CD4-positive, alpha-beta memory T cell (primary cell): ENCODE measurements at regions not wholly inside any gene's neighbourhood (a gene's known extent, or its start where the extent isn't known, plus 50 kb on each side); places are given as distances from the start of the nearest gene placed in this dataset.

Source experiments
- CTCF ChIA-PET: fragments of 350-600 bp; sonication (Branson Sonifier 250); formaldehyde crosslinking; loops from one replicate; lab custom pipeline; 2021; ENCODE audit warnings: inconsistent platforms; ENCODE audit not compliant: partially characterized antibody; lab: Charles Lee
- POLR2A ChIA-PET: fragments of 350-600 bp; sonication (Branson Sonifier 250); formaldehyde crosslinking; loops from one replicate; lab custom pipeline; 2021; ENCODE audit not compliant: partially characterized antibody; lab: Charles Lee
- DNase-seq, 5 donors: peaks; one replicate each; pipeline versions ENCODE4 v3.0.0 to v3.0.0-alpha.2; 2020 to 2022; ENCODE audit warnings: mixed read lengths in 1 of 5
- H3K27ac ChIP-seq: one replicate; pipeline ENCODE4 v1.7.0; 2013; ENCODE audit warnings: low read depth, low read length
- H3K27me3 ChIP-seq: 2 replicates; pipeline ENCODE4 v1.7.0; 2013; ENCODE audit warnings: mild to moderate bottlenecking, low read length, moderate library complexity; ENCODE audit not compliant: insufficient read depth
- H3K36me3 ChIP-seq: 2 replicates; pipeline ENCODE4 v1.7.0; 2013; ENCODE audit warnings: mild to moderate bottlenecking, low read length, moderate library complexity; ENCODE audit not compliant: insufficient read depth
- H3K4me1 ChIP-seq: 2 replicates; pipeline ENCODE4 v1.7.0; 2013; ENCODE audit warnings: mild to moderate bottlenecking, low read length, moderate library complexity; ENCODE audit not compliant: insufficient read depth
- H3K4me3 ChIP-seq, 2 donors: one replicate each; pipeline ENCODE4 v1.7.0; 2013; ENCODE audit warnings: low read length in 2 of 2, mild to moderate bottlenecking in 1 of 2
- H3K9me3 ChIP-seq, 2 donors: one replicate each; pipeline ENCODE4 v1.7.0; 2013; ENCODE audit warnings: low read length in 2 of 2, control low read depth in 1 of 2; ENCODE audit not compliant: control insufficient read depth in 1 of 2
- H3K27ac Mint-ChIP-seq, 7 donors: one replicate each; pipeline ENCODE4 v1.8.0; 2020 to 2021; ENCODE audit warnings: mixed read lengths in 7 of 7, mild to moderate bottlenecking in 6 of 7, inconsistent platforms in 3 of 7, moderate library complexity in 3 of 7
- H3K27me3 Mint-ChIP-seq, 2 donors: one replicate each; pipeline ENCODE4 v1.8.0; 2020 to 2021; ENCODE audit warnings: mixed read lengths in 2 of 2
- H3K36me3 Mint-ChIP-seq, 2 donors: one replicate each; pipeline ENCODE4 v1.8.0; 2020 to 2021; ENCODE audit warnings: mixed read lengths in 2 of 2, inconsistent platforms in 1 of 2, mild to moderate bottlenecking in 1 of 2
- H3K4me1 Mint-ChIP-seq, 4 donors: one replicate each; pipeline ENCODE4 v1.8.0; 2020 to 2021; ENCODE audit warnings: mixed read lengths in 4 of 4, mild to moderate bottlenecking in 1 of 4
- H3K4me3 Mint-ChIP-seq, 8 donors: one replicate each; pipeline ENCODE4 v1.8.0; 2020 to 2021; ENCODE audit warnings: mixed read lengths in 8 of 8, mild to moderate bottlenecking in 7 of 8, moderate library complexity in 6 of 8, inconsistent platforms in 3 of 8
- H3K9me3 Mint-ChIP-seq, 8 donors: one replicate each; pipeline ENCODE4 v1.8.0; 2020 to 2021; ENCODE audit warnings: mixed read lengths in 8 of 8, mild to moderate bottlenecking in 5 of 8, inconsistent platforms in 3 of 8, moderate library complexity in 1 of 8
- intact Hi-C: fragments of 100-400 bp; cut with micrococcal nuclease; formaldehyde crosslinking; loops from one replicate; pipeline ENCODE4 v1.15.1; 2023

GRCh38 chr9:135215571-135216161, 128.2 kb downstream of the OLFM1 start:
- Mint-ChIP-seq H3K4me3 (no peak overlapping the region), H3K27me3 (peaks cover 7 to 9% of the 10 kb centered on the region in 2 donors), H3K4me1 (no peaks in the 10 kb centered on the region), H3K27ac (no peak overlapping the region), H3K36me3 (no peaks in the 10 kb centered on the region), H3K9me3 (peaks cover 0 to 13% (median 1%) of the 10 kb centered on the region in 8 donors)
- Histone ChIP-seq H3K4me3 (no peak overlapping the region), H3K36me3 (no peaks in the 10 kb centered on the region), H3K27ac (no peak overlapping the region), H3K9me3 (no peaks in the 10 kb centered on the region), H3K4me1 (no peaks in the 10 kb centered on the region), H3K27me3 (no peaks in the 10 kb centered on the region)
- intact Hi-C loops, result no loop called here
- no peak for DNase-seq
- POLR2A ChIA-PET, result no interaction called here
- CTCF ChIA-PET, result no interaction called here

GRCh38 chr9:135216236-135216635, 128.8 kb downstream of the OLFM1 start:
- ChIA-PET CTCF (no interaction called here), POLR2A (no interaction called here)
- Histone ChIP-seq H3K36me3 (no peaks in the 10 kb centered on the region), H3K9me3 (no peaks in the 10 kb centered on the region), H3K4me3 (no peak overlapping the region), H3K4me1 (no peaks in the 10 kb centered on the region), H3K27me3 (no peaks in the 10 kb centered on the region), H3K27ac (no peak overlapping the region)
- peaks cover 9% of the 10 kb centered on the region in 2 donors for H3K27me3 Mint-ChIP-seq
- H3K4me3 Mint-ChIP-seq, result no peak overlapping the region
- H3K27ac Mint-ChIP-seq, result no peak overlapping the region
- no peaks in the 10 kb centered on the region for H3K36me3 Mint-ChIP-seq
- intact Hi-C loops, result no loop called here
- DNase-seq, result no peak
- peaks cover 0 to 10% (median 1%) of the 10 kb centered on the region in 8 donors for H3K9me3 Mint-ChIP-seq
- no peaks in the 10 kb centered on the region for H3K4me1 Mint-ChIP-seq

- ChIA-PET POLR2A (no interaction called here), CTCF (no interaction called here)
- Histone ChIP-seq H3K4me3 (no peak overlapping the region), H3K36me3 (no peaks in the 10 kb centered on the region), H3K4me1 (no peaks in the 10 kb centered on the region), H3K27me3 (no peaks in the 10 kb centered on the region), H3K9me3 (no peaks in the 10 kb centered on the region), H3K27ac (no peak overlapping the region)
- Mint-ChIP-seq H3K36me3 (no peaks in the 10 kb centered on the region), H3K27ac (no peak overlapping the region), H3K4me3 (no peak overlapping the region), H3K9me3 (peaks cover 0 to 9% (median 1%) of the 10 kb centered on the region in 8 donors), H3K27me3 (peaks cover 9% of the 10 kb centered on the region in 2 donors), H3K4me1 (no peaks in the 10 kb centered on the region)
- DNase-seq, result no peak
- intact Hi-C loops, result no loop called here
Measured at GRCh38 chr9:135216791-135217441, 129.4 kb downstream of the OLFM1 start.

GRCh38 chr9:135217836-135218235, 130.4 kb downstream of the OLFM1 start:
- Mint-ChIP-seq H3K4me1 (no peaks in the 10 kb centered on the region), H3K27ac (no peak overlapping the region), H3K27me3 (peaks cover 9% of the 10 kb centered on the region in 2 donors), H3K4me3 (no peak overlapping the region), H3K9me3 (peaks cover 0 to 6% (median 0%) of the 10 kb centered on the region in 8 donors), H3K36me3 (no peaks in the 10 kb centered on the region)
- Histone ChIP-seq H3K36me3 (no peaks in the 10 kb centered on the region), H3K4me3 (no peak overlapping the region), H3K9me3 (no peaks in the 10 kb centered on the region), H3K27ac (no peak overlapping the region), H3K27me3 (no peaks in the 10 kb centered on the region), H3K4me1 (no peaks in the 10 kb centered on the region)
- POLR2A ChIA-PET, result no interaction called here
- intact Hi-C loops, result no loop called here
- CTCF ChIA-PET, result no interaction called here
- no peak for DNase-seq

GRCh38 chr9:135218331-135219225, 131.1 kb downstream of the OLFM1 start:
- no peak overlapping the region for H3K27ac Mint-ChIP-seq
- no peak overlapping the region for H3K27ac ChIP-seq
- no peaks in the 10 kb centered on the region for H3K27me3 ChIP-seq
- peaks cover 0 to 5% (median 0%) of the 10 kb centered on the region in 8 donors for H3K9me3 Mint-ChIP-seq
- H3K4me3 Mint-ChIP-seq, result no peak overlapping the region
- no peaks in the 10 kb centered on the region for H3K4me1 ChIP-seq
- ChIA-PET POLR2A (no interaction called here), CTCF (no interaction called here)
- H3K4me1 Mint-ChIP-seq, result no peaks in the 10 kb centered on the region
- intact Hi-C loops, result no loop called here
- no peak for DNase-seq
- H3K36me3 Mint-ChIP-seq, result no peaks in the 10 kb centered on the region
- H3K27me3 Mint-ChIP-seq, result peaks cover 7 to 9% of the 10 kb centered on the region in 2 donors
- no peaks in the 10 kb centered on the region for H3K9me3 ChIP-seq
- H3K4me3 ChIP-seq, result no peak overlapping the region
- no peaks in the 10 kb centered on the region for H3K36me3 ChIP-seq

GRCh38 chr9:135219676-135220600, 132.5 kb downstream of the OLFM1 start:
- H3K27me3 Mint-ChIP-seq, result peaks cover 3 to 9% of the 10 kb centered on the region in 2 donors

More at GRCh38 chr9:135219676-135220600, 132.5 kb downstream of the OLFM1 start:
- peaks cover 0 to 4% (median 0%) of the 10 kb centered on the region in 8 donors for H3K9me3 Mint-ChIP-seq
- H3K27me3 ChIP-seq, result no peaks in the 10 kb centered on the region
- ChIA-PET POLR2A (no interaction called here), CTCF (no interaction called here)
- no peak overlapping the region for H3K4me3 Mint-ChIP-seq
- no peaks in the 10 kb centered on the region for H3K36me3 Mint-ChIP-seq
- H3K4me3 ChIP-seq, result no peak overlapping the region
- H3K36me3 ChIP-seq, result no peaks in the 10 kb centered on the region
- no peaks in the 10 kb centered on the region for H3K4me1 ChIP-seq
- H3K27ac Mint-ChIP-seq, result no peak overlapping the region
- H3K9me3 ChIP-seq, result no peaks in the 10 kb centered on the region
- intact Hi-C loops, result no loop called here
- H3K27ac ChIP-seq, result no peak overlapping the region
- no peak for DNase-seq
- H3K4me1 Mint-ChIP-seq, result no peaks in the 10 kb centered on the region
